NCI-H1417 (cell line): ENCODE measurements at regions not wholly inside any gene's neighbourhood (a gene's known extent, or its start where the extent isn't known, plus 50 kb on each side); places are given as distances from the start of the nearest gene placed in this dataset.
"Not testable (repeated sequence)": the region's sequence is repeated elsewhere in the genome, so short reads cannot be mapped to it uniquely, and the experiment has no call there.

ENCODE experiments used
- DNase-seq, 3 experiments: peaks; one replicate each; lab custom pipeline; 2025; lab: John Stamatoyannopoulos, UW

DNA sequence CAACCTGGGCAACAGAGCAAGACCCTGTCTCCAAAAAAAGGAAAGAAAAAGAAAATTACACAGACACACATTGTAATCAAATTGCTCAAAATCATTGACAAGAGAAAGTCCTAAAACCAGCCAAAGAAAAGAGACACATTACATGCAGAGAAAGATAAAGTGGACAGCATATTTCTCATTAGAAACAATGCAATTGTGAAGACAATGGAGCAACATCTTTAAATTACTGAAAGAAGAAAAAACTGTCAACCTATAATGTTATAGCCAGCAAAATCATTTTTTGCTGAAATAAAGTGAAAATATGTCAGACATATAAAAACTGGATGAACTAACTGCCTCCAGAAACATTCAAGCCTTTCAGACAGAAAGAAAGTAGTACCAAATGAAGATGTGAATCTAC lies 120.6 kb downstream of the TMEM167A start:
- no peak for DNase-seq

- DNase-seq: no peak
These were observed 124.9 kb downstream of the TMEM167A start for GRCh38 chr5:82952326-82952725.

GRCh38 chr5:82944267-82944666 lies 132.9 kb downstream of the TMEM167A start:
- DNase-seq: not testable (repeated sequence)

GRCh38 chr5:82942083-82942881 lies 134.9 kb downstream of the TMEM167A start:
- no peak for DNase-seq

DNA sequence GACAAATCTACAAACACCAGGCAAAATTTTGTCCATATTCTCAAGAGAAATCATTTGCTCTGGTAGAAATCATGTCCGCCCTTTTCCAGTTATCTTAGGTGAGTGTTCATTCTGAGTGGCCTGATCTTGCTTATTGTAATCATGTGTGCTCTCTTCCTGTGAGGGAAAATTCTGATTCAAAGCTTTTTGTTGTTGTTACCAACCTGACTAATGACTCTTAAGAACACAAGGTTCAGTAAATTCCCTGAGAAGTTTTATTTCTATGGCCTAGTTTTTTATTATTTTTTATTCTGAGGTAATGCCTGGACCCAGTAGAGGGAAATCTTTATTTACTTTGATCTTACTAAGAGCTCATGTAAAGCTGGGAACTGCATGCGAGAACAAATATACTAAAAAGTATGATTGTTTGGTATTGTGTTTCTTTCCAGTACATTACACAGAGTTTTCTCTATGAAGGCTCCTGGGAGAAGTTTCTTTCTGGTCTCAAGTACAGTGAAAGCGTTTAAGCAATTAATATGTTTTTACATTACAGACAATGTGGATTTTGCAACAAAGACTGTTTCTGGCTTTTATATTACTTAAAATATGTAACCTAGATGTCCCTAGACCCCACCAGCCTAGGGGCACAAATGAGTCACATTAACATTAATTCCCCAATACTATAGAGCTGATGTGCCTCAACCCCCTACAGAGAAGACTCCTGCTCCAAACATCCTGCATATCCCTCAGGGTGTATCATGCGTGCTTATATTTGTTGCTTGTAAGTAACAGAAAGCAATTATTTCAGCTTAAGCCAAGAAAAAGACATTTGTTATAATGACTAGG lies 138.1 kb downstream of the TMEM167A start:
- DNase-seq: no peak

- not testable (repeated sequence) for DNase-seq
These were observed 144.5 kb downstream of the TMEM167A start for GRCh38 chr5:82932473-82933220.

DNA sequence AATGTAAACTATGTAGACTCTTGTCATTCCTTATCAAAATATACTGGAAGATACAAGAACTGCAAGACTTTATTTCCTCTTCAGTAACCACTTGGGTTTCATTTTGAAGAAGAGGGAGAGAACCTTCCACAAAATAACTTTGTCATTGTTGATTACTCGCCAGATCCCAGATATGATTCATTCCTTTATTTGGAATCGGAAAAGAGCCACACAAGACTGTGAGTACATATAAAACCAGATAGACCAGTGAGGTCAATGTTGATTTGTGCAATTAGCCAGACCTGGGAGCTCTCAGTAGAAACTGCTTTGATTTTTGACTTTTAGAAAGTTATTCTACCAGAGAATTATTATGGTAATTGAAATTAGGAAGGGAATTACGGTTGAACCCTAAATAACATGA lies 146.1 kb downstream of the TMEM167A start:
- DNase-seq: no peak

DNA sequence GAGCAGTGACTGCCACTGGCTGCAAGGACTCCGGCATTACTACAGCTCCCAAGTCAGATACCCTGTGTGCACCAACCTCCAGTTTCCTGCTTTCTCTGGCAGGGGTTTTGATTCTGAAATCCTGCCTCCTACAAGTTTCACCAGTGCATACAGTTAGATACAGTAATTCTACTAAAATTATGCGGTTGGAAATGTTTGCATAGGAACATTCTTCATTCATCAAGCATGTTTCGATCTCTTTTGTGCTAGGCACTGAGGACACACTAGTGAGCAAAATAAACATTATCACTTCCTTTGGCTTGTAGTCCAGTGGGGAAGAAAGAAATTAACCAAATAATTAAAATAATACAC lies 152.2 kb downstream of the TMEM167A start:
- no peak for DNase-seq

- DNase-seq: no peak
These were observed 152.8 kb downstream of the TMEM167A start for GRCh38 chr5:82924226-82925060.

- DNase-seq: peak in 1 of 3 experiments; percentile 4
These were observed 155.0 kb downstream of the TMEM167A start for GRCh38 chr5:82922086-82922734.

DNA sequence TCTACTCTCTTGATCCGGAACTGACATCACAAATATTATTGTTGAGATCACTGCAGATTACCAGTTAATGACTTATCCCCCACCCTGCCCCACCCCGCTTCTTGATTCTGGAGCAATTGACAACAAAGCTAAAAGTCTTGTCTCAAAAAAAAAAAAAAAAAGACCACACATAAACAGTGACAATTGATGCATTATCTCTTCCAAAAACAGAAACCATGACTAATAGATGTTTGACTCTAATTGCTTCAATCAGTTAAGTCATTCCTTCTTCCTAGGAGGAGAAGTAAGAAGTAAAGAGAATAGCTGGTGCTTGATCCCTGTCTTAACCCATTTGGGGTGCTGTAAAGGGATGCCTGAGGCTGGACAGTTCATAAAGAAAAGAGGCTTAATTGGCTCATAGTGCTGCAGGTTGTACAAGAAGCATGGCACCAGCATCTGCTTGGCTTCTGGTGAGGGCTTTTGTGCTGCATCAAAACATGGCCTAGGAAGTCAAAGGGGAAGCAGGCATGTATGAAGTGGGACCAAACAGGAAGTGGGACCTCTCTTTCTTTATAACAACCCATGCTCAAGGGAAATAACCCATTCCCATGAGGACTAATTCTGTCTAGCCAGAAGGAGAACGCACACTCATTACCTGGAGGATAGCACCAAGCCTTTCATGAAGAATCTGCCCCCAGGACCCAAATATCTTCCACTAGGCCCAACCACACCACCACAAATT lies 158.7 kb downstream of the TMEM167A start:
- DNase-seq: no peak

GRCh38 chr5:82917584-82917983 lies 159.6 kb downstream of the TMEM167A start:
- DNase-seq: no peak

GRCh38 chr5:82913971-82914370 lies 163.2 kb downstream of the TMEM167A start:
- no peak for DNase-seq

- no peak for DNase-seq
These were observed 164.7 kb downstream of the TMEM167A start for GRCh38 chr5:82912462-82912861.

GRCh38 chr5:82911910-82912309 lies 165.3 kb downstream of the TMEM167A start:
- DNase-seq: no peak

DNA sequence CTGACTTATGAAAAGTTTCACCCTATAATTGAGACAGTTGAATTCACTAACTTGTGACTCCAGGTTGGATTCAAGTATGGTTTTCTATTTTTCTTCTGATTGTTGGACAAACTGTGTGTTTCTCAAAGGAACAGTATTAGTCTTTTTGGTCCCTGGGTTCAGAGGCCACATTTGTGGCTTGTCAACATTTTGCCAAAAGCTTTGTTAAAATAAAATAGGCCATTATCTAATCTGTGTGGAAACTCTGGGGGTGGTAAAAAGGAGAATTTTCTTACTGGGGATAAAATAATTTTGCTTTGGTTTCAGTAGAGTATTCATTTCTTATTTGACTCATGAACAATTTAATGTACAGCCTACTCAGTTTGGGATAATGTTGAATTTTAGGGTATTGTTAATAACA lies 166.3 kb downstream of the TMEM167A start:
- no peak for DNase-seq

- DNase-seq: no peak
These were observed 166.7 kb downstream of the TMEM167A start for GRCh38 chr5:82910491-82910890.

DNA sequence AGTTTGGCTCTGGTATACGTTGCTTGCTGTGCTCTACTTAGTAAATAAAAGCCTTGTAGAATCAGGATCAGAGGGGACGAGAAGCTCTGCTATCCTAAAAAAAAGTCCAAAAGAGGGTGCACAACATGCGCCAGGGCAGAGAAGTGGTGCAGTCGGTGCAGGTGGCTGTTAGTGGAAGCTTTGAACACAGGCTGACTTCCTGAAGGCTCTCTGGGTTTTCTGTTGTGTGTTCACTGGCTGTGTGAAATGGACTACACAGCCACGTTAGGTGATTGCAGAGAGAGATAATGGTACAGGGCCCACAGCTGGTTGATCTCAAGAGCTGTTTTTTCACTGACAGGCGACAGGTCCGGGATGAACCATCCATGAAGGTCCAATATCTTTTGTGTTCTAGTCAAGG lies 167.4 kb downstream of the TMEM167A start:
- DNase-seq: no peak

- DNase-seq: peak in 2 of 3 experiments; percentile 1 to 8
These were observed 171.2 kb downstream of the TMEM167A start for GRCh38 chr5:82905986-82906385.

DNA sequence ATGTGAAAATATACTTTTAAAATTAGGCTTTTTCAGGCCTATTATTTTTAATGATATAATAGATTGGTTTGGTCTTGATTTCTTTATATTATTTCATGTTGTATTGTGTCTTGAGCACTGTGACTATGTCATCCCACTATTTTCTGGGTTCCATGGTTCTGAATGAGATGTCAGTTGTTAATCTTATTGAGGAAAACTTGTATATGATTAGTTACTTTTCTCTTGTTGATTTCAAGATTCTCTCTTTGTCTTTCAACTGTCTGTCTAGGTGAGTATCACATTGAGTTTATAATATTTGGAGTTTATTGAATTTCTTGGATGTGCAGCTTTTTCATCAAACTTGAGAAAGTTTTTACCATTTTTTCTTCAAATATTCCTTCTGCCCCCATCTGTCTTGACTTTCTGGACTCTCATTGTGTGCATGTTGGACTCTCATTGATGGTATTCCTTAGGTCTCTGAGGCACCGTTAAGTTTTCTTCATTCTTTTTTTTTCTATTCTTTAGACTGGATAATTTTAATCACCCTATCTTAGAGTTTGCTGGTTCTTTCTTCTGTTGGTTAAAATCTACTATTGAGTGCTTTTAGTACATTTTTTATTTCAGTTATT lies 175.8 kb downstream of the TMEM167A start:
- peak in 1 of 3 experiments; percentile 1 for DNase-seq
